Activated B cell treated with CpG ODN at 0.5 μM for 24 hours (primary cell): ENCODE measurements at regions not wholly inside any gene's neighbourhood (a gene's known extent, or its start where the extent isn't known, plus 50 kb on each side); places are given as distances from the start of the nearest gene placed in this dataset.

Source experiments
- ATAC-seq: fragments of 200-7000 bp; cut with Tn5 transposase; one replicate; pipeline ENCODE4 v1.10.0; 2021; ENCODE audit warnings: low read depth, mild to moderate bottlenecking, moderate library complexity
- CTCF ChIA-PET: fragments of 350-600 bp; sonication (Branson Sonifier 250); formaldehyde crosslinking; loops from one replicate; lab custom pipeline; 2021; ENCODE audit warnings: antibody characterized with exemption; lab: Charles Lee
- POLR2A ChIA-PET: fragments of 350-600 bp; sonication (Branson Sonifier 250); formaldehyde crosslinking; loops from one replicate; lab custom pipeline; 2021; ENCODE audit warnings: antibody characterized with exemption; lab: Charles Lee
- DNase-seq: peaks from one replicate; pipeline ENCODE4 v3.0.0; 2022
- H3K27ac Mint-ChIP-seq: one replicate; pipeline ENCODE4 v1.8.0; 2020; ENCODE audit warnings: mixed read lengths
- H3K27me3 Mint-ChIP-seq: one replicate; pipeline ENCODE4 v1.8.0; 2021; ENCODE audit warnings: mixed read lengths
- H3K36me3 Mint-ChIP-seq: one replicate; pipeline ENCODE4 v1.8.0; 2021; ENCODE audit warnings: low read depth, mixed read lengths
- H3K4me1 Mint-ChIP-seq: one replicate; pipeline ENCODE4 v1.8.0; 2021; ENCODE audit warnings: mixed read lengths
- H3K4me3 Mint-ChIP-seq: one replicate; pipeline ENCODE4 v1.8.0; 2020; ENCODE audit warnings: mild to moderate bottlenecking, mixed read lengths
- H3K9me3 Mint-ChIP-seq: one replicate; pipeline ENCODE4 v1.8.0; 2020; ENCODE audit warnings: mixed read lengths
- CTCF ChIP-seq: fragments of 200-600 bp; IDR thresholded peaks from one replicate; pipeline ENCODE4 v1.8.0; 2022; ENCODE audit warnings: antibody characterized with exemption, mild to moderate bottlenecking
- intact Hi-C: fragments of 100-400 bp; cut with micrococcal nuclease; formaldehyde crosslinking; loops from one replicate; pipeline ENCODE4 v1.15.1; 2024

GRCh38 chr6:168380956-168381605 lies 59.9 kb upstream of the SMOC2 start:
- Mint-ChIP-seq H3K27ac (no peak overlapping the region), H3K4me1 (no peaks in the 10 kb centered on the region), H3K4me3 (no peak overlapping the region), H3K27me3 (no peaks in the 10 kb centered on the region), H3K36me3 (no peaks in the 10 kb centered on the region), H3K9me3 (peaks cover 3% of the 10 kb centered on the region)
- ChIA-PET CTCF (no interaction called here), POLR2A (no interaction called here)
- ATAC-seq (no peak), DNase-seq (no peak)
- intact Hi-C loops = no loop called here
- no peak for TF ChIP-seq CTCF

- no peak for DNase-seq
- no peak for ATAC-seq
- Mint-ChIP-seq H3K9me3 (peaks cover 3% of the 10 kb centered on the region), H3K27me3 (no peaks in the 10 kb centered on the region), H3K27ac (no peak overlapping the region), H3K4me1 (no peaks in the 10 kb centered on the region), H3K36me3 (no peaks in the 10 kb centered on the region), H3K4me3 (no peak overlapping the region)
- CTCF ChIA-PET = no interaction called here
- no peak for TF ChIP-seq CTCF
- POLR2A ChIA-PET = no interaction called here
- intact Hi-C loops = no loop called here
Observed at GRCh38 chr6:168381726-168382458, 59.1 kb upstream of the SMOC2 start.

- H3K27ac Mint-ChIP-seq = no peak overlapping the region
- POLR2A ChIA-PET = no interaction called here
- no peak for TF ChIP-seq CTCF
- ATAC-seq (no peak), DNase-seq (no peak)
- H3K27me3 Mint-ChIP-seq = no peaks in the 10 kb centered on the region
- no peaks in the 10 kb centered on the region for H3K4me1 Mint-ChIP-seq
- intact Hi-C loops = no loop called here
- H3K4me3 Mint-ChIP-seq = no peak overlapping the region
- peaks cover 3% of the 10 kb centered on the region for H3K9me3 Mint-ChIP-seq
- no peaks in the 10 kb centered on the region for H3K36me3 Mint-ChIP-seq
- CTCF ChIA-PET = no interaction called here
Observed at GRCh38 chr6:168383062-168383854, 57.7 kb upstream of the SMOC2 start.

- Mint-ChIP-seq H3K36me3 (no peaks in the 10 kb centered on the region), H3K27me3 (no peaks in the 10 kb centered on the region), H3K27ac (no peak overlapping the region), H3K4me3 (no peak overlapping the region), H3K4me1 (no peaks in the 10 kb centered on the region), H3K9me3 (peaks cover 3% of the 10 kb centered on the region)
- intact Hi-C loops = no loop called here
- ATAC-seq (no peak), DNase-seq (no peak)
- no peak for TF ChIP-seq CTCF
- POLR2A ChIA-PET = no interaction called here
- CTCF ChIA-PET = no interaction called here
Observed at GRCh38 chr6:168384045-168385036, 56.6 kb upstream of the SMOC2 start.
